NCI-H446 (cell line): ENCODE measurements at regions not wholly inside any gene's neighbourhood (a gene's known extent, or its start where the extent isn't known, plus 50 kb on each side); places are given as distances from the start of the nearest gene placed in this dataset.

Experiments
- DNase-seq, 2 experiments: peaks; one replicate each; lab custom pipeline; 2025; lab: John Stamatoyannopoulos, UW

- DNase-seq = no peak
Observed at GRCh38 chr2:185147361-185147760, 549.0 kb downstream of the ZNF804A start.

GRCh38 chr2:185152186-185152585, 553.9 kb downstream of the ZNF804A start:
- DNase-seq = no peak

- DNase-seq = no peak
Observed at GRCh38 chr2:185161701-185162100, 563.4 kb downstream of the ZNF804A start.

GRCh38 chr2:185174353-185174752, 564.3 kb upstream of the FSIP2 start:
- no peak for DNase-seq

GRCh38 chr2:185179743-185180142, 558.9 kb upstream of the FSIP2 start:
- DNase-seq = no peak

GRCh38 chr2:185181901-185182300, 556.7 kb upstream of the FSIP2 start:
- DNase-seq = no peak

- no peak for DNase-seq
Observed at GRCh38 chr2:185185044-185185443, 553.6 kb upstream of the FSIP2 start.

- no peak for DNase-seq
Observed at GRCh38 chr2:185187421-185187820, 551.2 kb upstream of the FSIP2 start.

GRCh38 chr2:185188656-185189055, 549.9 kb upstream of the FSIP2 start:
- DNase-seq = peak; percentile 18 to 77

GRCh38 chr2:185201063-185201462, 537.5 kb upstream of the FSIP2 start:
- DNase-seq = peak; percentile 32 to 62

- peak; percentile 62 to 81 for DNase-seq
Observed at GRCh38 chr2:185202381-185202780, 536.2 kb upstream of the FSIP2 start.

- DNase-seq = no peak
Observed at GRCh38 chr2:185202945-185203528, 535.6 kb upstream of the FSIP2 start.

- DNase-seq = peak; percentile 18 to 56
Observed at GRCh38 chr2:185208261-185208660, 530.3 kb upstream of the FSIP2 start.

- DNase-seq = no peak
Observed at GRCh38 chr2:185215497-185215896, 523.1 kb upstream of the FSIP2 start.

GRCh38 chr2:185219981-185220380, 518.6 kb upstream of the FSIP2 start:
- peak; percentile 18 to 77 for DNase-seq

- DNase-seq = no peak
Observed at GRCh38 chr2:185222311-185222710, 516.3 kb upstream of the FSIP2 start.

- no peak for DNase-seq
Observed at GRCh38 chr2:185227391-185227790, 511.2 kb upstream of the FSIP2 start.

GRCh38 chr2:185239491-185239890, 499.1 kb upstream of the FSIP2 start:
- DNase-seq = no peak

GRCh38 chr2:185240796-185241195, 497.8 kb upstream of the FSIP2 start:
- DNase-seq = no peak

- no peak for DNase-seq
Observed at GRCh38 chr2:185241556-185241955, 497.0 kb upstream of the FSIP2 start.

- no peak for DNase-seq
Observed at GRCh38 chr2:185242462-185242861, 496.1 kb upstream of the FSIP2 start.

GRCh38 chr2:185245216-185245615, 493.4 kb upstream of the FSIP2 start:
- no peak for DNase-seq

- DNase-seq = peak in 1 of 2 experiments; percentile 8
Observed at GRCh38 chr2:185245806-185246205, 492.8 kb upstream of the FSIP2 start.

- DNase-seq = no peak
Observed at GRCh38 chr2:185246717-185247116, 491.9 kb upstream of the FSIP2 start.

- DNase-seq = no peak
Observed at GRCh38 chr2:185255566-185255965, 483.0 kb upstream of the FSIP2 start.
